Memory B cell (primary cell): ENCODE measurements at regions not wholly inside any gene's neighbourhood (a gene's known extent, or its start where the extent isn't known, plus 50 kb on each side); places are given as distances from the start of the nearest gene placed in this dataset.

Experiments
- ATAC-seq: fragments of 150-1000 bp; cut with Tn5 transposase; 2 replicates; pipeline ENCODE4 v1.10.0; 2021; ENCODE audit warnings: low read depth, mild to moderate bottlenecking, moderate library complexity
- DNase-seq, 2 donors: peaks; one replicate each; pipeline ENCODE4 v3.0.0; 2022; ENCODE audit warnings: low spot score in 2 of 2
- H3K27ac Mint-ChIP-seq: one replicate; pipeline ENCODE4 v1.8.0; 2022; ENCODE audit warnings: mild to moderate bottlenecking, moderate library complexity, mixed read lengths
- H3K27me3 Mint-ChIP-seq: one replicate; pipeline ENCODE4 v1.8.0; 2022; ENCODE audit warnings: mixed read lengths
- H3K36me3 Mint-ChIP-seq: one replicate; pipeline ENCODE4 v1.8.0; 2022; ENCODE audit warnings: mild to moderate bottlenecking, mixed read lengths
- H3K4me1 Mint-ChIP-seq: one replicate; pipeline ENCODE4 v1.8.0; 2022; ENCODE audit warnings: mixed read lengths
- H3K4me3 Mint-ChIP-seq: one replicate; pipeline ENCODE4 v1.8.0; 2022; ENCODE audit warnings: mild to moderate bottlenecking, moderate library complexity, mixed read lengths
- H3K9me3 Mint-ChIP-seq: one replicate; pipeline ENCODE4 v1.8.0; 2022; ENCODE audit warnings: mixed read lengths

DNA sequence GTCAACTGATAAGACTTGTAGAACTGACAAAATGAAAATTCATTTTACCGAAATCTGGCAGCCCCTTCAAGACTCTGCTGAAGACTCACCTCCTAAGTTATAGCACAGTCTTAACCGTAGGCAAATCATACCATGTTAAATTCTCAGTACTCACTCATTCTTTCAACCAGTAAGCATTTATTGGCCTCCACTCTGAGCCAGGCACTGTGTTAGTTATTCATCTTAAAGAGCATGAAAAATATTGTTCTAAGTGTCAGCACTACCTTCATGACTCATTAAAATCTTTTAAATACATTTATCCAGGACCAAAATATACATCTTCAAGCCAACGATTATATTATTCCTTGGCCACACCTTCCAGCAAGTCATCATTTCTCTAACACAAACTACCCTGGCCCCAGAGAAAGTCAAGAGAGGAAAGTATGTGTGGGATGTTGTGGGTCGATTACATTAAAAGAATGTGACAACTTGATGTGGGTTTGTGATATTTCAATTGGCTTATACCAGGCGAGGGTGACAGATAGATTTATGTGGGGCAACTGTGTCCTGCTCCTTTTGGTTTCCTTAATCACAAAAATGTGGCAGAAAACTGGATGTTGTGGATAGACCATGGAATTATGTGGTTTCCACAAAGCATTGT is 55.0 kb downstream of the TMEM30B start:
- Mint-ChIP-seq H3K36me3 (no peaks in the 10 kb centered on the region), H3K27me3 (peaks cover 18% of the 10 kb centered on the region), H3K9me3 (no peaks in the 10 kb centered on the region), H3K27ac (no peak overlapping the region), H3K4me3 (no peak overlapping the region), H3K4me1 (peaks cover 2% of the 10 kb centered on the region)
- DNase-seq (no peak), ATAC-seq (no peak)

DNA sequence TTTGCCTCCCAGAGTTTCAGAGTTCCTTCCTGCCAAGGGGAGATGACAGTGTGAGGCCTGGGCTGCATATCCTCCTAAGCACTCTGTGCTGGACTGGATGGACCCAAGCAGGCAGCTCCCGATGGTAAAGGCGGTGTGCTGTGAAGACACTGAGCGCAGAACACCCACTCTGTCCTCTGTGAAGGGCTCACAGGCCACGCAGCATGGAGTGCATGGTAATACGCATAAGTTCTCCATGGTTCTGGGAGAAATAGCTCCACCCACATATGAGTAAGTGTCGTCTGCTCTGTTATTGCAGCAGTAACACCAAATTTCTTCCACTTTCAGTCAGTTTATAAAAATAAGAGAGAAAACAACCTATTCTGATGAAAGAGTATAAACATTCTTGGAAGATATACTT is 55.8 kb downstream of the TMEM30B start:
- Mint-ChIP-seq H3K27me3 (peaks cover 21% of the 10 kb centered on the region), H3K9me3 (no peaks in the 10 kb centered on the region), H3K27ac (no peak overlapping the region), H3K4me3 (no peak overlapping the region), H3K36me3 (no peaks in the 10 kb centered on the region), H3K4me1 (peaks cover 2% of the 10 kb centered on the region)
- DNase-seq (no peak), ATAC-seq (no peak)

DNA sequence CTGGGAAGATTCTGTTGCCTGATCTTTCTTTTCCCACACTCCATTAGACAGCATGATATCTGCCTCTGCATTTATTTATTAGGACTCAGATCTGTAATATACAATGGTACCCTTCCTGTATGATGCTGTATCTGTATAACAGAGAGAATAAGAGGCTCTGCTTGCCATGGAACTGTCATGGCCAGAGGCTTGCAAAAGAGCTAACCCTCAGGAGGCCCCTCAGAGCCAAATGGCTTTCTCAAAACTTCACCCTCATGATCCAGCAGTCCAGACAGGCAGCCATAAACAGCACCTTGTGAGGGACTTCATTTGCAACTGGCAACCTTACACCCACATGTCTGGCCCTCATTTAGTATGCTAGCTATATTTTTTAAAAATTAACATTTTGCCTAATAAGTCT is 57.6 kb downstream of the TMEM30B start:
- ATAC-seq, result no peak
- Mint-ChIP-seq H3K27me3 (peaks cover 24% of the 10 kb centered on the region), H3K9me3 (no peaks in the 10 kb centered on the region), H3K27ac (no peak overlapping the region), H3K36me3 (no peaks in the 10 kb centered on the region), H3K4me3 (no peak overlapping the region), H3K4me1 (peaks cover 2% of the 10 kb centered on the region)
- DNase-seq, result no peak

DNA sequence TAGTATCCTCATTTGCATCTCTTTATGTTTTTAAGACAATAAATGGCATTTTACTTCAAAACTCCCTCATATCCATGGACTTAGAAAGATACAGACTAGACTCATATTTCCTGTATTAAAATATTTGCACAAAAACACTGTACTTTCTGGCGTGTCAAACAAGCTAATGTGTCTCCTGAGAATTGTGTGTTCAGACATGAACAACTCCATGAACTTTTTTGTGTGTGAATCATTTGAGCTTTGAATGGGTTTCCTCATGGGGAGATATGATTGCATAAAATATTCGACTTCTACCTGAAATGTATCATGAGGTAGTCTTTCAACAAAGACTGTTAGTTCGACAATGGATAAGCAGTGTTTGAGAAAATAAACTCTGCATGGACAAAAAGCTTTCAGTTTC is 58.8 kb downstream of the TMEM30B start:
- DNase-seq (no peak), ATAC-seq (no peak)
- Mint-ChIP-seq H3K4me1 (peaks cover 2% of the 10 kb centered on the region), H3K27me3 (peaks cover 27% of the 10 kb centered on the region), H3K4me3 (no peak overlapping the region), H3K27ac (no peak overlapping the region), H3K36me3 (no peaks in the 10 kb centered on the region), H3K9me3 (no peaks in the 10 kb centered on the region)

DNA sequence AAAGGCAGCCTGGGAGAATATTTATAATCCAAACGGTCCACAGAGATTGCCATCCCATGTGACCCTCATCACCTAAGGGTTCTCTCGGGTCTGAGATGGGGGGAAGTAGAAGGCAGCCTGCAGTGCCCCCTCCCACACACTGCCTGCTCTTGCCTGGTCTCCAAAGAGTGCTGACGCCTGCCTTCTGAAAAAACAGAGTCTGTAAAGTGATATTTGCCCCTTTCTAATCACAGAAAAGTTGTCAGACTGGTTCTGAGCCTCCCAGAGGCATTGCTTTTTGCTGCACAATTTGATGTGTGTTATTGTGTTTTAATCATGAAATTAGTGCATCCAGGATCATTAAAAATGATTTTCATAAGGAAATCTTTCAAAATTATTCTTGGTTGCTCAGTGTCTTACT is 59.2 kb downstream of the TMEM30B start:
- no peak overlapping the region for H3K4me3 Mint-ChIP-seq
- H3K36me3 Mint-ChIP-seq, result no peaks in the 10 kb centered on the region
- H3K27ac Mint-ChIP-seq, result no peak overlapping the region
- DNase-seq (no peak), ATAC-seq (no peak)
- H3K4me1 Mint-ChIP-seq, result peaks cover 2% of the 10 kb centered on the region
- peaks cover 27% of the 10 kb centered on the region for H3K27me3 Mint-ChIP-seq
- H3K9me3 Mint-ChIP-seq, result no peaks in the 10 kb centered on the region

DNA sequence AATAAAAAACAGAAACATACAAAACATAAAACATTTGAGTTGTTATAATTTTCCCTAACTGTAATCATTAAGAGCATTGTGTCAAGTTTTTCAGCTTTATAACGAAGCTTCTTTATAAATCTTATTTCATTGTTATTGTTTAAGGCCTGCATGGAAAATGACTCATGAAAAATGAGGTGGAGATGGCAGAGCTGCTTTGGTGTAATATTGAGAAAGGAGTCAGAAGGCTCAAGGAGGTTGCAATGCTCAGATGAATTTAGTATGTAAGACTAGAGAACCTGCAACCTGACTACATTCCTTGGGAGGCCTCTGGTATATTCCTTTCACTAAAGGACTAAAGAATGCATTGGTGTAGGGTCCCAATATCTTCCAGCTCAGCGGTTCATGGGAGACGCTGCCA is 61.5 kb downstream of the TMEM30B start:
- no peak for DNase-seq

DNA sequence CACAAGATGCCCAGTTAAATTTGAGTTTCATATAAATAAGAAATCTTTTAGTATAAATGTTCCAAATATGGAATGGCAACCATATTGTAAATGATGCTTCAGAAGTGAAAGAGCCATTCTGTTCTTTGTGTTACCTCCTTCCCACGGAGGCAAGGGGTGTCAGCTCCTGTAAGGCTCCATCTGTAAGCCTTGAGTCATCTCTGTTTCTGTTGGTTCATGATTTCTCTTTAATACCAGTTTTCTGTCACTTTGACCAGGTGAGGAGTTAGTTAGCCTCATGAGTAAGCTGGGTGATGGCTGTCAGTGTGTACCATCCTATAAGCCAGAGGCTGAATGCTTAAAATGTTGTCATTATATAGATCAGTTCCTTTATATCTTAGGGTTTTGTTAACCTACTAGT is 61.9 kb downstream of the TMEM30B start:
- H3K36me3 Mint-ChIP-seq, result no peaks in the 10 kb centered on the region
- ATAC-seq (no peak), DNase-seq (no peak)
- H3K27me3 Mint-ChIP-seq, result peaks cover 21% of the 10 kb centered on the region
- peaks cover 2% of the 10 kb centered on the region for H3K4me1 Mint-ChIP-seq
- no peaks in the 10 kb centered on the region for H3K9me3 Mint-ChIP-seq
- H3K4me3 Mint-ChIP-seq, result no peak overlapping the region
- H3K27ac Mint-ChIP-seq, result no peak overlapping the region

More for the DNA sequence above, 61.5 kb downstream of the TMEM30B start:
- peaks cover 23% of the 10 kb centered on the region for H3K27me3 Mint-ChIP-seq
- H3K4me3 Mint-ChIP-seq, result no peak overlapping the region
- H3K4me1 Mint-ChIP-seq, result peaks cover 2% of the 10 kb centered on the region
- H3K27ac Mint-ChIP-seq, result no peak overlapping the region
- no peak for ATAC-seq
- H3K9me3 Mint-ChIP-seq, result no peaks in the 10 kb centered on the region
- H3K36me3 Mint-ChIP-seq, result no peaks in the 10 kb centered on the region

DNA sequence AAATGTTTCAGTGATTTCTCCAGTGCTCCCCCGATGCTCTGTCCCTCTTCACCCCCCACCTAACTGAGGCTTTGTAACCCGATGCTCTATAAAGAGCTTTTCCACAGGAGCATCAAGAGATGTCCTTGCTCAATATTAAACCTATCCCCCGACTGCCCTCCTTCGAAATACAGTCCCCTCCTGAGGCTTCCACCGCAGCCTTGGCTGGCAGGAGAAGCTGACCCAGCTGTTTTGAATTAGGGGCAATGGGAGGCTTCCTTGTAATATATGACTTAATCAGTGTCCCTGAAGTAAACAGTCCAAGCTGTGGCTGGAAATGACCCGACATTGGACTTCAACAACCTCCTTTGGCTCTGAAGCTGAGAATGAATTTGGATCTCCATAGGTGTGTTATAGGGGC is 62.4 kb downstream of the TMEM30B start:
- H3K36me3 Mint-ChIP-seq, result no peaks in the 10 kb centered on the region
- H3K4me1 Mint-ChIP-seq, result peaks cover 2% of the 10 kb centered on the region
- no peak for DNase-seq
- ATAC-seq, result no peak
- H3K9me3 Mint-ChIP-seq, result no peaks in the 10 kb centered on the region
- no peak overlapping the region for H3K4me3 Mint-ChIP-seq
- H3K27ac Mint-ChIP-seq, result no peak overlapping the region
- H3K27me3 Mint-ChIP-seq, result peaks cover 21% of the 10 kb centered on the region

DNA sequence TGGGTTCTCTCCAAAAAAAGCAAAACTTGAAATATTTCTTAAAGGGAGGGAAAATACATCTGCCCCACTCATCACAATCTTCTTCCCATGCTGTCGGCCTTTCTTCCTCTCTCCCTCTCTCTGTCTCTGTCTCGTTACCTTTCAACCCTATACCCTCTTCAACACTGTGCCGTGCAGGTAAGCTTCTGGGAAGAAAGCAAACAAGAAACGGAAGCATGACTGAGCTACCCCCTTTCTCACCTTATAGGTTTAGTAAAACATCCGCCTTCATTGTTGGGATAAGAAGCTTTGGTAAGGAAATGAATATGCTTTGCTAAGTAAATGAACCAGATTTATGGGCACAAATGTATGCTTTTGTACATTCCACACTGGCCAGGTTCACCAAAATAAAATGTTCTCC is 63.0 kb downstream of the TMEM30B start:
- peaks cover 20% of the 10 kb centered on the region for H3K27me3 Mint-ChIP-seq
- H3K9me3 Mint-ChIP-seq, result no peaks in the 10 kb centered on the region
- no peak overlapping the region for H3K27ac Mint-ChIP-seq
- H3K4me1 Mint-ChIP-seq, result peaks cover 2% of the 10 kb centered on the region
- no peaks in the 10 kb centered on the region for H3K36me3 Mint-ChIP-seq
- no peak for DNase-seq
- no peak for ATAC-seq
- H3K4me3 Mint-ChIP-seq, result no peak overlapping the region

DNA sequence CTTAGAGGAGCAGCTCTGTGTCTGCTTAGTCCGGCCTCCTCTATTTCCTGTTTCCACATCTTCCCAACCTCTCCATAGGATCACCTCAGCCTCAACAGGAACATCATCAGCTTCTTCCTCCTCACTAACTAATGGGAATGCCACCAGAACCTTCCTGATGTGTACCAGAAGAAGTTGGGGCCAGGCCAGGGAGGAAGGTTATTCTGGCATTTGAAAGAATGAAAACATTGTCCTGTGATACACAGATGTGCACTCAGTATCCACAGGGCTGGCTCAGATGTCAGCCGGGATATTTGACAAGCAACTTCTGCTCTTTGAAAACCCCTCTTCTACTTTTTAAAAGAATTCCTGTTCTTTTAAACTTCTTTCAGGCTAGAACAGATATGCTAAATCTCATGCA is 63.6 kb downstream of the TMEM30B start:
- no peak for ATAC-seq
- Mint-ChIP-seq H3K36me3 (no peaks in the 10 kb centered on the region), H3K4me1 (peaks cover 2% of the 10 kb centered on the region), H3K9me3 (no peaks in the 10 kb centered on the region), H3K4me3 (no peak overlapping the region), H3K27ac (no peak overlapping the region), H3K27me3 (peaks cover 18% of the 10 kb centered on the region)
- DNase-seq, result no peak

DNA sequence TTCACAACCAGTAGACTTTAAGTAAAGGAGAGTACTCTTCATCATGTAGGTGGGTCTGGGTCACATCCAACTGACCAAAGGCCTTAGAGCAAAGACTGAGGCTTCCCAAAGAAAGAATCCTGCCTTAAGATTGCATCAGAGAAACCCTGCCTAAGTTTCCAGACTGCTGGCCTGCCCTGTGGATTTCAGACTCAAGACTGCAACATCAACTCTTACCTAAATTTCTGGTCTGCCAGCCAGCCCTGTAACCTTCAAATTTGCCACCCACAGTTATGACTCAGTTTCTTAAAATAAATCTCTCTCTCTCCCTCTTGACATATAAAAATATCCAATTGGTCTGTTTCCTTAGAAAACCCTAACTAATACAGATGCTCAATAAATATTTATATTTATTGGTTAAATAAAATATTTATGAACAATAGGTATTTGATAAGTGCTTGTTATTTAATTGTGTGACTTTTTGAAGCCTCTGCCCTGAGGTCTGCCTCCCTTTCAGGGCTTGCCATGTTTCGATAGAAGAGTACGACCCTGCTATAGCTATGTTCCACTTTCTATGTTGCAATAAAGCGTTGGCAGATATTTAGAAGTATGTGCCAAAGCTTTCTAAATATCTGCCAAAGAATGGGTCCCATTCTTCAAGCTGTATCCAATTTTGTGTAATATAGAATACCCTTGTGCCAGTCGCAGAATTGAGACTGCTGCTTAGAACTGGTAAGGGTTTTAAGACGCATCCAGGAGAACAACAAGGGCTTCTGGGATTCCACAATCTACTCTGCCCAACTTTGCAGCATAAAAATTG is 65.7 kb downstream of the TMEM30B start:
- Mint-ChIP-seq H3K27me3 (peaks cover 12% of the 10 kb centered on the region), H3K4me3 (no peak overlapping the region), H3K4me1 (no peaks in the 10 kb centered on the region), H3K27ac (no peak overlapping the region), H3K9me3 (no peaks in the 10 kb centered on the region), H3K36me3 (no peaks in the 10 kb centered on the region)
- DNase-seq (no peak), ATAC-seq (no peak)

DNA sequence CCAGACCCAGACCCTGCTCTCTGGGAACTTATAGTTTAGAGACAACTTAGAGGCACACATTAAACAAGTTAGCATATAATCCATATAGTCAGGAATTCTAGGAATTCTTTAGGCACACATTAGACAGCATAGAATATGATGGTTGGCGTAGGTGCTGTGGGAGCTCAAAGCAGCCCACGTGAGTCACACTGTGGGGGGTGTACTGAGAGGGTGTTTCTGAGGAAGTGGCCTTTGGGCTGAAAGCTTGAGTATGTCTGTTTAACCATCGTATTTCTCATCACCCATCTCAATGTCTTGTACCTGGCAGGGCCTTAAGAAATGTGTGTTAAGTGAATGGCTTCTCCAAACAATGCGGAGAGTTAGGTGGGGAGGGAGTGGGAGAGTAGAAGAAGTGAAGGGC is 67.2 kb downstream of the TMEM30B start:
- no peak for ATAC-seq
- Mint-ChIP-seq H3K27me3 (peaks cover 9% of the 10 kb centered on the region), H3K27ac (no peak overlapping the region), H3K4me3 (no peak overlapping the region), H3K4me1 (no peaks in the 10 kb centered on the region), H3K36me3 (no peaks in the 10 kb centered on the region), H3K9me3 (no peaks in the 10 kb centered on the region)
- no peak for DNase-seq

DNA sequence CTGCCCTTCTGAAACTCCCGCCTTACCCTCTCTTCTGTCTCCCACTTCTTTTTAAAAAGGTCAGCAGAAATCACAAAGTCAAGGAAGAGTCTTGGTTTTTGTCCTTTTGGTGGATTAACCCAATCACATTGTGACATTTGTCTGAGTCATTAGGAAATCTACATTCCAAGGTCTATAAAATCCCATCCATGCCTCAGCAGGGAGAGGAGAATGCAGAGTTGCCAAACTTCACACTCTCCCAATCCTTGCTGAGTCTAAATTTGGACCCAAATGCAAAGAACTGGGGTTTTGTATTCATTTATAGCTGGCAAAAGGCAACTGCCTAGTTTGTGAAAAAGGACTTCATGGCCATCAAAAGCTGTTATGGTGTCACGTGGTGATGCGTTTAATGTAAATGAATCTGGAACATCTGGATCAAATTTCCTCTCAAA is 67.9 kb downstream of the TMEM30B start:
- no peak overlapping the region for H3K4me3 Mint-ChIP-seq
- ATAC-seq, result no peak
- DNase-seq, result no peak
- H3K27ac Mint-ChIP-seq, result no peak overlapping the region
- peaks cover 6% of the 10 kb centered on the region for H3K27me3 Mint-ChIP-seq
- H3K4me1 Mint-ChIP-seq, result no peaks in the 10 kb centered on the region
- H3K9me3 Mint-ChIP-seq, result no peaks in the 10 kb centered on the region
- H3K36me3 Mint-ChIP-seq, result no peaks in the 10 kb centered on the region

DNA sequence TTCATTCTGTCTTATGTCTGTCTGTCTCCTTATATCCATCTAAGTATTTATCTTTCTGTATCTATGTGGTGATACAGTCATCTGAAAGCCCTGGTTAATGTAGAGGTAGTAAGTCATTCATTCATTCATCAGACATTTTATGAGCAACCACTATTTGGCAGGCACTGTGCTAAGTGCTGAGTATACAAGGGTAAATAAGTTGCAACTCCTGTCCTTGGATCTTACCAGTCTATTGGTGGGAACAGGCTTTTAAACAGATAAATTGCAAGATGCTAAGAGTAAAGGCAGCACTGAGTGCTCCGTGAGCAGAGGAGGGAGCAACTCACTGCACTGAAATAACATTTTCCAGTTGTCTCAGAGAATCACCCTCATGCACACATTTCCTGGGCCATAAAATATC is 68.6 kb downstream of the TMEM30B start:
- H3K4me3 Mint-ChIP-seq, result no peak overlapping the region
- no peak overlapping the region for H3K27ac Mint-ChIP-seq
- H3K36me3 Mint-ChIP-seq, result no peaks in the 10 kb centered on the region
- no peaks in the 10 kb centered on the region for H3K9me3 Mint-ChIP-seq
- DNase-seq, result no peak
- peaks cover 4% of the 10 kb centered on the region for H3K27me3 Mint-ChIP-seq
- H3K4me1 Mint-ChIP-seq, result no peaks in the 10 kb centered on the region
- ATAC-seq, result no peak
